GM21423 (cell line): ENCODE measurements at regions not wholly inside any gene's neighbourhood (a gene's known extent, or its start where the extent isn't known, plus 50 kb on each side); places are given as distances from the start of the nearest gene placed in this dataset.

Source experiments
- ATAC-seq: cut with Tn5 transposase; IDR thresholded peaks from one replicate; pipeline ENCODE4 v1.9.1; 2021; ENCODE audit warnings: mild to moderate bottlenecking, moderate library complexity; ENCODE audit not compliant: unreplicated experiment

GRCh38 chr2:38174131-38174530 lies 98.2 kb upstream of the CYP1B1 start:
- no peak for ATAC-seq

GRCh38 chr2:38173683-38174082 lies 97.7 kb upstream of the CYP1B1 start:
- no peak for ATAC-seq

GRCh38 chr2:38171208-38171855 lies 95.4 kb upstream of the CYP1B1 start:
- no peak for ATAC-seq

GRCh38 chr2:38170733-38171132 lies 94.8 kb upstream of the CYP1B1 start:
- no peak for ATAC-seq

GRCh38 chr2:38170067-38170466 lies 94.1 kb upstream of the CYP1B1 start:
- ATAC-seq = no peak

GRCh38 chr2:38168710-38169480 lies 92.9 kb upstream of the CYP1B1 start:
- no peak for ATAC-seq

- no peak for ATAC-seq
Observed at GRCh38 chr2:38167968-38168350, 92.0 kb upstream of the CYP1B1 start.

- no peak for ATAC-seq
Observed at GRCh38 chr2:38165698-38166097, 89.7 kb upstream of the CYP1B1 start.

GRCh38 chr2:38164881-38165280 lies 88.9 kb upstream of the CYP1B1 start:
- ATAC-seq = no peak

GRCh38 chr2:38163579-38163978 lies 87.6 kb upstream of the CYP1B1 start:
- no peak for ATAC-seq

GRCh38 chr2:38163006-38163405 lies 87.1 kb upstream of the CYP1B1 start:
- ATAC-seq = no peak

GRCh38 chr2:38160516-38160915 lies 84.6 kb upstream of the CYP1B1 start:
- ATAC-seq = no peak

- ATAC-seq = no peak
Observed at GRCh38 chr2:38159597-38159996, 83.6 kb upstream of the CYP1B1 start.

- no peak for ATAC-seq
Observed at GRCh38 chr2:38159191-38159590, 83.2 kb upstream of the CYP1B1 start.

GRCh38 chr2:38158378-38159118 lies 82.6 kb upstream of the CYP1B1 start:
- no peak for ATAC-seq

GRCh38 chr2:38156436-38156835 lies 80.5 kb upstream of the CYP1B1 start:
- ATAC-seq = no peak

GRCh38 chr2:38155015-38155414 lies 79.1 kb upstream of the CYP1B1 start:
- no peak for ATAC-seq

- no peak for ATAC-seq
Observed at GRCh38 chr2:38154395-38154794, 78.4 kb upstream of the CYP1B1 start.

GRCh38 chr2:38153476-38154135 lies 77.7 kb upstream of the CYP1B1 start:
- no peak for ATAC-seq

GRCh38 chr2:38152913-38153312 lies 77.0 kb upstream of the CYP1B1 start:
- no peak for ATAC-seq

- no peak for ATAC-seq
Observed at GRCh38 chr2:38152035-38152434, 76.1 kb upstream of the CYP1B1 start.
